Activated CD8-positive, alpha-beta memory T cell treated with anti-CD3 and anti-CD28 coated beads, Interleukin-2, amount 50 U/mL, for 1 hour (primary cell): ENCODE measurements at regions not wholly inside any gene's neighbourhood (a gene's known extent, or its start where the extent isn't known, plus 50 kb on each side); places are given as distances from the start of the nearest gene placed in this dataset.
"Not testable (repeated sequence)": the region's sequence is repeated elsewhere in the genome, so short reads cannot be mapped to it uniquely, and the experiment has no call there.

Source experiments
- DNase-seq: peaks from one replicate; pipeline ENCODE4 v3.0.0-alpha.2; 2020; ENCODE audit errors: extremely low read depth

DNA sequence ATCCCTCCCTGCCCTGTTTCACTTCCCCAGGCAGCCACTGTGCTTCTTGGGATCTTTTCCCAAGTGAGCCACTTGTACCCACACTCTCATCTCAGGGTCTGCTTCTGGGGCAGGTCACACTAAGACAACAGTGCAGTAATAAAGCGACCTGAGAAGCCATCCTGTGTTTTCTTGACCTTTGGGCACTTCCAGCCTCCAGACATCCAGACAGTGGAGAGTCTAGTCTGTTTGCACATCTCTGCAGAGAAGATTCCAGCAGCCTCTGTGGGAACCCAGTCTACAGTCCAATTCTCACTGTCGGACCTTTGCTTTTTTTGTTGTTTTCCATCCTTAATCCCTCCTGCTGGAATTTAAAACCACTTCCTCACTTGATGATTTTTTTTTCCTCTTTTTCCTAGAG is 50.3 kb upstream of the ATP6AP2 start:
- DNase-seq, result no peak

GRCh38 chrX:40527543-40527942 is 53.2 kb upstream of the ATP6AP2 start:
- no peak for DNase-seq

DNA sequence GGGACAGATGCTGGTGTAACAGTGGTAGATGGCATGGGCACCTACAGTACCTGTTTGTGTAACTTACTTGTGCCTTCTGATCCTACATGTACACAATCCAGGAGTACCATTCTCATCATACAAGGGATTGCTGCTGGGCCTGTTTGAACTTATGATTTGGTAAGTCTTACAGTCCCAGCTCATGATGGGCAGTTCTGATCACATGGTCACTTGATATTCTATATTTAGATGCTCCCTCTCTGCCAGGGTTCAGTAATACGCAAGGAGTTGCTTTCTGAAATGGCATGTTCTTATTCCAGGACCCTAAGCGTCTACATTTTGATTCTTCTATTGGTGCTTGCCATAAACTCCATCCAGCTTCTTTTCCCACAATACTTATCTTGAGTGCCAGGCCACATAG is 54.4 kb upstream of the ATP6AP2 start:
- DNase-seq, result no peak

DNA sequence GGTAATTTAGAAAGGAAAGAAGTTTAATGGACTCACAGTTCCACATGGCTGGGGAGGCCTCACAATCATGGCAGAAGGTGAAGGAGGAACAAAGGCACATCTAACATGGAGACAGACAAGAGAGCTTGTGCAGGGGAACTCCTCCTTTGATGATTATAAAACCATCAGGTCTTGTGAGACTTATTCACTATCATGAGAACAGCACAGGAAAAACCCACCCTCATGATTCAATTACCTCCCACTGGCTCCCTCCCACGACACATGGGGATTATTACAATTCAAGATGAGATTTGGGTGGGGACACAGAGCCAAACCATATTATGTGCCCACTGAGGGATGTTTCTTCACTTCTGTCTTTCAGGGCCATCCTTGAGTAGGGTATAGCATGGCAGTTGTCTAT is 54.9 kb upstream of the ATP6AP2 start:
- not testable (repeated sequence) for DNase-seq

- DNase-seq, result no peak
Observed at GRCh38 chrX:40524423-40524822, 56.3 kb upstream of the ATP6AP2 start.

DNA sequence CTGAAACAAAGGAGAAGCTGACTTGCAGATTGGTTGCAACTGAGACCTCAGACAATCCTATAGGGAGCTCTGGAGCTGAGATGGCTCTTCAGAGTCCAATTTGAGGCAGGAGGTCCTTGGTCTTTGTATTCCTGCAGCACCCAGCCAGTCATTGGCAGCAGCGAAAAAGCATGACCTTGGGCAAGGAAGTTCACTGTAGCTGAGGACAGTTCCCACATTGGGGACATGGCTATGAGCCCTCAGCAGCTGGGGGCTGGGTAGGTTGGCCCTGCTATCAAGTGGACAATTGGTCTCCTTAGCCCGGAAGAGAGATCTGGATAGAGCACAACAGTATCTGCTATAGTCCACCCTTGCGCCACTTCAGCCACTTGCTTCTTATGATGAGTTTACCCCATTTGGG is 56.9 kb upstream of the ATP6AP2 start:
- DNase-seq, result no peak

DNA sequence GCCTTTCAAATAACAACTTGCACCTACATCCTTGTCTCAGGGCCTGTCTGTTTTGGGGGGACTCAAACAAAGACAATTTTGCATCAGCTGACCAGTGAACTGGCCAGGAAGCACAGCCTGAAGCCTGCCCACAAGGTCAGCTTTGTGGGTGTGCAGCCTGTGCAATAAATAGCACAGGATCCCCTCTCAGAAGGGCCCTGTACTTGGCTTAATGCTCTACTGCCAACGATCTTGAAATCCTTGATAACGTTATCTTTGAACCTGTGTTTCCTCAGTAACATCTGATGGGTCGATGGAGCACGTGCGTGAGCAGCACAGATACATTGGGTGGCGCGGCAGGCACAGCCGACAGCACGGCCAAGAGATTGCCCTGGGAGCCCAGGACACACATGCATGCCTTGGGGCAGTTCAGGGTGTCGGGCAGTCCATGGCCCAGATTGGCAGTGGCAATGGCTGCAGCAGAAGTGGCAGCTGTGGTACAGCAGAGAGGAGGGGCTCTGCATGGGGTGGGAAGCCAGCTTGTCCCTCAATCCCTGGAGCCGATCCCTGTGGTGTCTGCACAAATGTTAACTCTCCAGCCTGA is 58.8 kb upstream of the ATP6AP2 start:
- DNase-seq, result no peak

DNA sequence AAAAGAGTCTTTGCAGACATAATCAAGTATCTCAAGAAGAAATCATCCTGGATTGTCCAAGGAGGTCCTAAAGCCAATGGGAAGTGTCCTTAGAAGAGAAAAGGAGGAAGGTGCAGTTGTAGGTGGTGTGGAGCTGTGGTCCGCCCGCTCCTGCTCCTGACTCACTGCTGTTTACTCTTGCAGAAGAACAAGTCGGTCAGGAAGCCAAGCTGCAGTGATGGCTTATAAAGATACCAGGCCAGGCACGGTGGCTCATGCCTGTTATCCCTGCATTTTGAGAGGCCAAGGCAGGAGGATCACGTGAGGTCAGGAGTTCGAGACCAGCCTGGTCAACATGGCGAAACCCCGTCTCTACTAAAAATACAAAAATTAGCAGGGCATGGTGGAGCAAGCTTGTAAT is 66.4 kb upstream of the ATP6AP2 start:
- no peak for DNase-seq

DNA sequence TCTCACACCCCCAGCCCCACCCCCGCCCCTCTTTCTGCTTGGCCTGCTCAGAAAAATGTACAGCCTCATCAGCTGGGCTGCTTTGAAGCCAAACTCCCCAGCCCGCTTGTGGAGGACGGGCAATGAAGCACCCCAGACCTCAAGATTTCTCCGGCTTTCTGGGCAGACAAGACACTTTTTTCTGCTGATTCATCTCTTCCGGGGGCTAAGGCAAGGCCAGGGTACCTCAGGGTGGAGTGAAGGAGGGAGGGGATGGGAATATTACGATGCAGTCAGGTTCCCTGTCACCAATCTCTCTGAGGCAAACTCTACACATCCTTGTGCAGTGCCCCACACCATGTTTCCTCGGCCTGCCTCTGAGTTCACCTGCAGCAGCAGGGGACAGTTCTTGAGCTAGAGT is 66.9 kb upstream of the ATP6AP2 start:
- DNase-seq, result no peak

GRCh38 chrX:40513012-40513411 is 67.8 kb upstream of the ATP6AP2 start:
- DNase-seq, result no peak

DNA sequence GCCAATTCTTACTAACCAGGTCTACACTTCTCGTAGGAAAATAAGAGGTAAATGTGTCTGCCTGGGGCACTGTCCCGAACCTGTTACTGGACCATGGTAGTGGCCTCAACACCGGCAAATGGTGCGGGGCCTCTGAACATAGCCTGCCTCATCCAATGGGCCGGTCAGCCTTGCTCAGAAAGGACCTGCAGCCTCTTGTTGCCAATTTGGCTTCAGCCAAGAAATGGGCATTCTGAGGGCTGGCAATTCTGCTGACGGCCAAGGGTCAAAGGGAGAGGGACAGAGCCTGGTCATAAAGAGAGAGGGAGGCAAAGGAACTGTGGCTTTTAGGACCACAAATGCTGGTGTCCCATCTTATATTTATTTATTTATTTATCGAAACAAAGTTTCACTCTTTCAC is 69.5 kb upstream of the ATP6AP2 start:
- no peak for DNase-seq

DNA sequence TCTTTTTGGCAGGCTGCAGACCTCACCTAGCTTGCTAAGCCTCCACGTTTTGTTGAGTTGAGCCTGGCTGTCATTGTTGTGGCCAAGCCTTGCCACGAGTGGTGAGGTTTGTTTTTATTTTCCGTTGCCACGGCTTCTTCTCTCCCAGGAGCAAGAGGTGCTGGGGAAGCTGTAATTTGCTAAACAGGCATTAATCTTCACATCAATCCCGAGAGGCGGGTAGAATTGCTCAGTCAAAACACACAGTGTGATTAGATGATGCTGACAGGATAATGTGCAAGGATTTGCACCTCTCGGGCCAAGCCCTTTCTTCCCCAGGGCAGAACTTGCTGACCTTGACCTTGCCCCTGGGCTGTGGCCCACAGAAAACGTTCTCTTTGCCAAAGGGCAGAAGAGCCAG is 72.2 kb upstream of the ATP6AP2 start:
- no peak for DNase-seq

DNA sequence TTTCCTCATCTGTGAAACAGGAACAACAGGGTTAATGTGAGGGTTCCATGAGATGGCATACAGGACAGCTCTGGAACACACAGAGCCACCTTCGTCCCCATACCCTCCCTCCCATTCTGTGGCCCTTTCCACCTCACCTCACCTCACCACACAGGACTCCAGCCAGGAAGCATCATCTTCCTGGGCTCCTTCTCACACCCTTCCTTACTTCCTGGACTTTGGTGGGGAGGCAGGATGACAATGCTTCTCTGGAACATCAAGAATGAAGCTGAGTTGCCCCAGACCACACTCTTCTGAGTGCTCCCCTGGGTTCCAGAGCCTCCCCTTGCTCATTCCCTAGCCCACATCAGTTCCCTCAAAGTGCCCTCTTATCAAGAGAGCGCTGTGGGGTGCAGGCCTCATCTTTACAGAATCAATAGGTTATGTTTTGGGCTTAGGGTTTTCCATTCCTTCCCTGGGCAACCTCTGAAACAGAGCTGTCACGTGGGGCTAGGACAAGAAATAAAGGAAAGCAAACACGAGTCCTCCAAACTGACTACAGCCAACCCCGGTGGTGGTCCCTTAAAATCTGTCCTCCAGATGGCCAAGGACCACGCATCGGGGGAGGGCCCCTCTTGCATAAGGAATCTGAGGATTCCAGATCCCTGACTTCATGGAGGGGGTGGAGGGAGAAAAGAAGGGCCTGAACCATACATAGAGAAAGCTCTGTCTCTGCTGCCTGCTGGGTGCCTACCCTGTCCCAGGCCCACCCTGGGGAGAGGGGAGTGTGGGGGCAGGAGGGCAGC is 74.4 kb upstream of the ATP6AP2 start:
- DNase-seq, result no peak

DNA sequence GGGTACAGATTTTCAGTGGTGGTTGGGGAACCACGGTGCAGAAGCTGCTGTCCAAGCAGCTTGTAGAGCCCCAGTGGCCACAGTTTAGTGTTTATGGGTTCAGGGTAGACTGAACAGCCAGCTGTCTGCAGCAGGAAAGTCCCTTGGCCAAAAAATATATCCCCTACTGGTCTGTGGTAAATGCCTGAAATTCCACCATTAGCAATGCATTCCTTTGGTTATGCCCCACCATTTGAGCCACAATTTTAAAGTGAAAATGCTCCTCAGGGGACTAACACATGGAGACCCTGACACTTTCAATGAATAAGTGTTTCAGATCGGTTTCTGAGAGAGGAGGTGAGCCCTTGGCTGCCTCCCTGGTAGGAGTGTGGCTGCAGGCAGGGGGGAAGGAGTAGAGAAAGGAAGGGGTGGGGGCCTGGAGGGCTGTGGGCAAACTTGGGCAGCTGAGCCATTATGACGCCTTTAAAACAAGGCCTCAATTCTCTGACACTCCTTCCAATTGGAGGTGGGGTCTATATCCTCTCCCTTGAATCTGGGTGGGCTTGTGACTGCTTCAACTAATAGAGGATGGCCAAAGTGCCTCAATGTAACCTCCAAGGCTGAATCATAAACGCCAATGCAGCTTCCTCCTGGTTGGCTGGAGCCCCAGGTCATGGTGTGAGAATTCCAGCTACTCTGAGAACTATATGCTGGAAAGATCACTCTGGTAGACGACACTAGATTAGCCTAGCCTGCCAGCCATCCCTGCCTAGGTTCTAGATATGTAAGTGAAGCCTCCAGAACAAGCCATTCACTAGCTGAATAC is 75.8 kb upstream of the ATP6AP2 start:
- no peak for DNase-seq

DNA sequence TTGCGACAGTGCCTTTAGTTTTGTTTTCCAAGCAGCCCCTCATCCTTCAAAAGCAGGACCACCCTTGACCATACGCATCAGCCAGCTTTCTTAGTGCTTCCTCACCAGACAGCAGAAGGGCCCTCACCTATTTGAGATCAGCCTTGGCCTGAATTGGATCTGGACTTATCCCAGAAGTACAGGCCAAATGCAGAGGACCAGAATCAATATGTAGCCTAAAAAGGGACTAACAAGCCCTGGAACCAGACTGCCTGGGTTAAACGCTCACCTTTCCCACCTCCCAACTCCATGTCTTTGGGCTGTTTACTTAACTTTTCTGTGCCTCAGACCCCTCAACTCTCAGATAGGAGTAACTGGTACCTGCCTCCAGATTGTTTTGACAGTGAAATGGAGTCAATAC is 77.7 kb upstream of the ATP6AP2 start:
- no peak for DNase-seq

- no peak for DNase-seq
Observed at GRCh38 chrX:40502688-40503087, 78.1 kb upstream of the ATP6AP2 start.

DNA sequence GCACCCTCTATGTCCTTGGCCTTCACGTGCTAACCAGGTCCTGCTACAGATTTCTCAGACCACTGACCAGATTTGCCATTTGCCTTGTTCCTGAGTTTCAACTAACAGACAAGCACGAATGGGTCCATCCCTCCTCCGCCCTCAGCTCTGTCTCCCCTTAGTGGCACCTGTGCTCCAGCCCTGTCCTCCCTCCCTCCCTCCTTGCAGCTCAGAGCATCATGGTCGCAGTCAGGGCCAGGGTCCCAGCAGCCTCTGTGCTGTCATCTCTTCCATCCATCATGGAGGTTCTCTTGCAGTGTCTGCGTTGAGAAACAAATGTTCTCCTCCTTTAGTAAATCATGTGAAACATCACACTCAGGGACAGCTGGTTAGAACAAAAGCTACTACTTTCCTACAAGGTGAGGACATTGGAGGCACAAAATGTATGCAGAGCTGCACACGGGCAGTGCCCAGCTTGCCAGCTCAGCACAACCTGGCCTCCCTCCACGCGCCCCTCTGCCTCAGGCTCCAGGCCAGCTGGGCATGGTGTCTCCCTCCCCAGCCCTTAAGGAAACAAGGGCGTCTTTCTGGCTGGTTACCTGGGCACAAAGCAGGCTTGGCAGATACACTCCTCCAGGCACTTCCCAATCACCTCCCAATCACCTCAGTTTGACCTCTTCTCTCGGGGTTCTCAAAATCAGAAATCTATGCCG is 79.5 kb upstream of the ATP6AP2 start:
- no peak for DNase-seq

DNA sequence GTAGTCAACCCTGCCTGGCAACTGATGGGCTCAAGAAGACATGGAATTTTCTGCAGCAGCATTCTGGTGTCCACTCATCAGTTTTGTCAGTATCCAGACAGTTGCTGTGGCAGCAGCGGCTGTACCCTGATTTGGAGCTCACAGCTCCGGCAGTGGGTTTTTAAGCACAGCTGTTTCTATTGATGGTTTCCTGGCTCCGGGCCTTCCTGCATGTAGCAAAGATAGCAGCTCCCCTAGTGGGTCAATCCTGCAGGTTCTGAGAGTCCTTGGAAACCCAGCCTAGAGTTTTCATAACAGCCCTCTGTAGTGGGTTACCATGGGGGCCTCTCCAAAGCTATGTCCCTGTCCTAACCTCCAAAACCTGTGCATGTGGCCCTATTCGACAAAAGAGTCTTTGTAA is 84.0 kb upstream of the ATP6AP2 start:
- no peak for DNase-seq

DNA sequence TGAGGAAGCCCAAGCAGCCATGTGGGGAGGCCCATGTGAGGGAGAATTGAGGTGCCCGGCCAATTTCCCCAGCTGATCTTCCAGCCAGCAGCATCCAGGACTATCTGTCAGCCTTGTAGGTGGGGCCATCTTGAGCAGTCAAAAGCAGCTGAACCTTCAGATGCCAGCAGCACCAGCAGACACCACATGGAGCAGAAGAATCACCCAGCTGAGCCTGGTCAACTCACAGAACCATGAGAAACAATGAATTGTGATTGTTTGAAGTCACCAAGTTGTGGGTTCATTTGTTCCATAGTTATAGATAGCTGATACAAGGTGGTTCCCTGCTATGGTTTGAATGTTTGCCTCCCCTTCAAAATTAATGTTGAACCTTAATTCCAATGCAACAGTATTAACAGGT is 85.1 kb upstream of the ATP6AP2 start:
- no peak for DNase-seq

- no peak for DNase-seq
Observed at GRCh38 chrX:40494005-40494404, 86.8 kb upstream of the ATP6AP2 start.

GRCh38 chrX:40488296-40488695 is 92.5 kb upstream of the ATP6AP2 start:
- DNase-seq, result no peak

GRCh38 chrX:40485973-40486372 is 94.8 kb upstream of the ATP6AP2 start:
- DNase-seq, result no peak
